Brain microvascular endothelial cell (primary cell): ENCODE measurements at regions not wholly inside any gene's neighbourhood (a gene's known extent, or its start where the extent isn't known, plus 50 kb on each side); places are given as distances from the start of the nearest gene placed in this dataset.

Experiments used
- DNase-seq: peaks from one replicate; pipeline ENCODE4 v3.0.0-alpha.2; 2020
- H3K27ac ChIP-seq: fragments of 250-450 bp; sonication (Bioruptor Pico); 2 replicates; pipeline ENCODE4 v1.5.1; 2020; ENCODE audit warnings: mild to moderate bottlenecking, moderate library complexity
- H3K27me3 ChIP-seq: fragments of 250-450 bp; sonication (Bioruptor Pico); replicated peaks from 2 replicates; pipeline ENCODE4 v1.5.1; 2020; ENCODE audit warnings: mild to moderate bottlenecking
- H3K36me3 ChIP-seq: fragments of 250-450 bp; sonication (Bioruptor Pico); replicated peaks from 2 replicates; pipeline ENCODE4 v1.5.1; 2020; ENCODE audit warnings: mild to moderate bottlenecking
- H3K4me3 ChIP-seq: 2 replicates; pipeline ENCODE4 v1.5.1; 2011; ENCODE audit warnings: low read depth, mild to moderate bottlenecking, control low read depth, low read length, moderate library complexity
- in situ Hi-C: cut with HindIII; loops from 2 replicates; pipeline ENCODE4 v1.10.0; 2017; ENCODE audit warnings: low sequenced_read_pairs, low pct_ligation_motif_present
- TF ChIP-seq, protein P1 (sequence below): IDR thresholded peaks from 2 replicates; pipeline ENCODE4 v1.5.1; 2011; ENCODE audit warnings: low read depth, mild to moderate bottlenecking, moderate library complexity, low read length, control low read depth, inconsistent platforms; ENCODE audit errors: missing control alignments

DNA sequence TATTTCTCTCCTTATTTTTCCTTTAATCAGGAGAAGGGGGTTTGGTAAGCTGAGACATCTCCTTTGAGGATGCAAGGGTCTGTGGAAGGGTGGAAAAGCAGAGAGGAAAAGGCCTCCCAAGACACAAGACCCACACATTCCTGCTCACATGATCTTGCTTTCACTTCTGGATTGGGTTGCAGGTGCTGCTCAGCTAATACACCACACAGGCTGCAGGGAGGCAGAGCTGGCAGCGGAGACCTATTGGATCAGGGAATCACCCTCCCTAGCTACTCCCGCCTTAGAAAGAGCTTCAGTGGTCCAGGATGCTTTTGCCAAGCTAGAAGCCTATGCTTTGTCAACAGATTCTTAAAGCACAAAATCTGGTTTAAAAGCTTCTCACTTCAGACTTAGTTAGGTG lies 87.6 kb upstream of the IL33 start:
- Histone ChIP-seq H3K27me3 (no peaks in the 10 kb centered on the region), H3K4me3 (no peak overlapping the region), H3K27ac (no peak overlapping the region), H3K36me3 (no peaks in the 10 kb centered on the region)
- DNase-seq, result no peak
- in situ Hi-C loops, result no loop called here
- TF ChIP-seq, protein P1, sequence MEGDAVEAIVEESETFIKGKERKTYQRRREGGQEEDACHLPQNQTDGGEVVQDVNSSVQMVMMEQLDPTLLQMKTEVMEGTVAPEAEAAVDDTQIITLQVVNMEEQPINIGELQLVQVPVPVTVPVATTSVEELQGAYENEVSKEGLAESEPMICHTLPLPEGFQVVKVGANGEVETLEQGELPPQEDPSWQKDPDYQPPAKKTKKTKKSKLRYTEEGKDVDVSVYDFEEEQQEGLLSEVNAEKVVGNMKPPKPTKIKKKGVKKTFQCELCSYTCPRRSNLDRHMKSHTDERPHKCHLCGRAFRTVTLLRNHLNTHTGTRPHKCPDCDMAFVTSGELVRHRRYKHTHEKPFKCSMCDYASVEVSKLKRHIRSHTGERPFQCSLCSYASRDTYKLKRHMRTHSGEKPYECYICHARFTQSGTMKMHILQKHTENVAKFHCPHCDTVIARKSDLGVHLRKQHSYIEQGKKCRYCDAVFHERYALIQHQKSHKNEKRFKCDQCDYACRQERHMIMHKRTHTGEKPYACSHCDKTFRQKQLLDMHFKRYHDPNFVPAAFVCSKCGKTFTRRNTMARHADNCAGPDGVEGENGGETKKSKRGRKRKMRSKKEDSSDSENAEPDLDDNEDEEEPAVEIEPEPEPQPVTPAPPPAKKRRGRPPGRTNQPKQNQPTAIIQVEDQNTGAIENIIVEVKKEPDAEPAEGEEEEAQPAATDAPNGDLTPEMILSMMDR, result no peak

- no peak overlapping the region for H3K27ac ChIP-seq
- DNase-seq, result no peak
- TF ChIP-seq, protein P1, result peak; percentile 19
- no peak overlapping the region for H3K4me3 ChIP-seq
- in situ Hi-C loops, result no loop called here
- no peaks in the 10 kb centered on the region for H3K27me3 ChIP-seq
- H3K36me3 ChIP-seq, result no peaks in the 10 kb centered on the region
Observed at GRCh38 chr9:6126377-6126776, 89.2 kb upstream of the IL33 start.

GRCh38 chr9:6123416-6123815 lies 92.2 kb upstream of the IL33 start:
- in situ Hi-C loops, result no loop called here
- DNase-seq, result no peak
- Histone ChIP-seq H3K36me3 (no peaks in the 10 kb centered on the region), H3K27me3 (no peaks in the 10 kb centered on the region), H3K27ac (no peak overlapping the region), H3K4me3 (no peak overlapping the region)
- TF ChIP-seq, protein P1, result no peak

DNA sequence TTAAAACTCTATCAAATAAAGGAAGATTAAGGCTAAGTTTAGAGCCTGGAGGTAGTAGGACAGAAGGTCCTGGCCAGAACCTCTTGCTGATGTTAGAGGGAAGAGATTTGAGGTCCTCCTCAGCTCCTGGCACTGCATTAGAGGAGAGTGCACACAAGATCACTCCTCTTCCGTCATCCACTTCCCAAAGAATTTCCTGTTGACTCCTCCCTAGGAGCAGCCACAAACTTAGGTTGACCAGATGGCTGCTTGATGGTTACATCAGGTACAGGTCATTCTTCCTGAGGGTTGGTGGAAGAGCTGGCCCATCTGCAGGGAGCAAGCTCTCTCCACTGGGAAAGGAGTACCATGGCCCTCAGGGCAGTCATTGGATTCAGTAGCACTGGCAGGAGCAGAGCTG lies 93.9 kb upstream of the IL33 start:
- no peak for DNase-seq
- Histone ChIP-seq H3K27me3 (no peaks in the 10 kb centered on the region), H3K36me3 (no peaks in the 10 kb centered on the region), H3K4me3 (no peak overlapping the region), H3K27ac (no peak overlapping the region)
- in situ Hi-C loops, result no loop called here
- TF ChIP-seq, protein P1, result no peak

GRCh38 chr9:6114424-6114823 lies 99.0 kb upstream of the RANBP6 start:
- H3K4me3 ChIP-seq, result no peak overlapping the region
- H3K36me3 ChIP-seq, result no peaks in the 10 kb centered on the region
- TF ChIP-seq, protein P1, result no peak
- no peaks in the 10 kb centered on the region for H3K27me3 ChIP-seq
- in situ Hi-C loops, result no loop called here
- DNase-seq, result no peak
- H3K27ac ChIP-seq, result no peak overlapping the region

DNA sequence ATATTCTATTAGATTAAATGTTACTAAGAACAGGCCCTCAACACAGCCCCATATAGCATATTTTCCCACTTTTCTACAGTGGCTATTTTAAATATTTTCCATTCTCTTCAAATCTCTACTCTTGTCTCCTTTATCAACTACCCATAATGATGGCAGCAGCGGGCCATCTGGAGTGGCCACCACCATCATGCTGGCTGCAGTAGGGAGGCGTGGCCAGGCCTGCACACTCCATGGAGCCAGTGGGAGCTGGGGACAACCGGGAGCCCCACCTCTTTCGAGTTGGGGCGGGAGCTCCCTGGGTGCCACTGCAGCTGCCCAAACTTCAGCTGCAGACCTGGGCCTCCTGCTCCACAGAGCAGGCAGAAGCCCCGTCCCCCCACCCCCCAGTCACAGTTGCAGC lies 98.4 kb upstream of the RANBP6 start:
- TF ChIP-seq, protein P1, result no peak
- Histone ChIP-seq H3K4me3 (no peak overlapping the region), H3K27ac (no peak overlapping the region), H3K36me3 (no peaks in the 10 kb centered on the region), H3K27me3 (no peaks in the 10 kb centered on the region)
- in situ Hi-C loops, result no loop called here
- no peak for DNase-seq
